HEK293T (cell line): ENCODE measurements at regions not wholly inside any gene's neighbourhood (a gene's known extent, or its start where the extent isn't known, plus 50 kb on each side); places are given as distances from the start of the nearest gene placed in this dataset.

Experiments
- ARNT ChIP-seq: fragments of 450-650 bp; IDR thresholded peaks from 2 replicates; pipeline ENCODE4 v1.6.1; 2017; ENCODE audit warnings: mild to moderate bottlenecking
- BHLHE40 ChIP-seq: fragments of 450-650 bp; IDR thresholded peaks from 2 replicates; pipeline ENCODE4 v1.6.1; 2016; ENCODE audit warnings: mild to moderate bottlenecking, moderate library complexity, borderline replicate concordance
- FOXA1 ChIP-seq: fragments of 450-650 bp; IDR thresholded peaks from 2 replicates; pipeline ENCODE4 v1.6.1; 2016; ENCODE audit warnings: mild to moderate bottlenecking
- FOXK2 ChIP-seq: fragments of 450-650 bp; IDR thresholded peaks from 2 replicates; pipeline ENCODE4 v1.6.1; 2016; ENCODE audit warnings: mild to moderate bottlenecking
- HDGF ChIP-seq: fragments of 450-650 bp; IDR thresholded peaks from 2 replicates; pipeline ENCODE4 v1.6.1; 2017; ENCODE audit warnings: antibody characterized with exemption, borderline replicate concordance
- L3MBTL2 ChIP-seq: fragments of 450-650 bp; conservative IDR thresholded peaks from 2 replicates; pipeline ENCODE4 v1.6.1; 2016; ENCODE audit warnings: mild to moderate bottlenecking
- SP1 ChIP-seq: fragments of 450-650 bp; IDR thresholded peaks from 2 replicates; pipeline ENCODE4 v1.6.1; 2017
- SUZ12 ChIP-seq: fragments of 450-650 bp; IDR thresholded peaks from 2 replicates; pipeline ENCODE4 v1.6.1; 2016; ENCODE audit warnings: mild to moderate bottlenecking
- TARDBP ChIP-seq: fragments of 450-650 bp; IDR thresholded peaks from 2 replicates; pipeline ENCODE4 v1.6.1; 2016
- ZNF384 ChIP-seq: fragments of 450-650 bp; IDR thresholded peaks from 2 replicates; pipeline ENCODE4 v1.6.1; 2016

- no peak for TF ChIP-seq SUZ12
- TF ChIP-seq FOXA1: no peak
- no peak for TF ChIP-seq HDGF
- no peak for TF ChIP-seq TARDBP
- TF ChIP-seq ARNT: no peak
- no peak for TF ChIP-seq SP1
- no peak for TF ChIP-seq FOXK2
- no peak for TF ChIP-seq BHLHE40
- TF ChIP-seq L3MBTL2: no peak
- no peak for TF ChIP-seq ZNF384
Observed at GRCh38 chr1:230003409-230003808, 63.6 kb upstream of the GALNT2 start.
